CD4-positive, alpha-beta T cell (primary cell): ENCODE measurements at regions not wholly inside any gene's neighbourhood (a gene's known extent, or its start where the extent isn't known, plus 50 kb on each side); places are given as distances from the start of the nearest gene placed in this dataset.

Experiments used
- ATAC-seq: fragments of 200-7000 bp; cut with Tn5 transposase; one replicate; pipeline ENCODE4 v1.10.0; 2022; ENCODE audit warnings: mild to moderate bottlenecking; ENCODE audit not compliant: poor library complexity
- CTCF ChIA-PET: fragments of 350-600 bp; sonication (Branson Sonifier 250); formaldehyde crosslinking; loops from one replicate; lab custom pipeline; 2021; ENCODE audit warnings: antibody characterized with exemption, inconsistent platforms; lab: Charles Lee
- POLR2A ChIA-PET: fragments of 350-600 bp; sonication (Branson Sonifier 250); formaldehyde crosslinking; loops from one replicate; lab custom pipeline; 2021; ENCODE audit warnings: antibody characterized with exemption, inconsistent platforms; lab: Charles Lee
- DNase-seq, 14 experiments: peaks; one replicate each; pipeline ENCODE4 v3.0.0-alpha.2; 2013 to 2020; ENCODE audit warnings: mixed read lengths in 2 of 14
- H3K27ac ChIP-seq, 2 donors: one replicate each; pipeline versions ENCODE4 v1.5.1 to v1.7.0; 2013; ENCODE audit warnings: low read length in 2 of 2, low read depth in 1 of 2, mild to moderate bottlenecking in 1 of 2
- H3K27me3 ChIP-seq, 2 experiments: 1 replicate in 1 of 2; 2 replicates in 1 of 2; pipeline versions ENCODE4 v1.6.1 to v1.7.0; 2013; ENCODE audit warnings: low read length in 2 of 2, control low read depth in 1 of 2, mild to moderate bottlenecking in 1 of 2, moderate library complexity in 1 of 2; ENCODE audit not compliant: insufficient read depth in 2 of 2, control insufficient read depth in 1 of 2
- H3K36me3 ChIP-seq: one replicate; pipeline ENCODE4 v1.6.1; 2013; ENCODE audit warnings: low read length, control low read depth; ENCODE audit not compliant: insufficient read depth
- H3K4me1 ChIP-seq: one replicate; pipeline ENCODE4 v1.6.1; 2013; ENCODE audit warnings: low read length, control low read depth; ENCODE audit not compliant: insufficient read depth
- H3K4me3 ChIP-seq: one replicate; pipeline ENCODE4 v1.5.1; 2013; ENCODE audit warnings: mild to moderate bottlenecking, low read length, moderate library complexity
- H3K9me3 ChIP-seq, 2 experiments: 1 replicate in 1 of 2; 2 replicates in 1 of 2; pipeline versions ENCODE4 v1.6.1 to v1.7.0; 2013; ENCODE audit warnings: low read length in 2 of 2, mild to moderate bottlenecking in 2 of 2, control low read depth in 1 of 2, moderate library complexity in 1 of 2; ENCODE audit not compliant: control insufficient read depth in 1 of 2, insufficient read depth in 1 of 2
- H3K27ac Mint-ChIP-seq: one replicate; pipeline ENCODE4 v1.8.0; 2020; ENCODE audit warnings: mixed read lengths
- H3K27me3 Mint-ChIP-seq: one replicate; pipeline ENCODE4 v1.8.0; 2021; ENCODE audit warnings: mixed read lengths
- H3K36me3 Mint-ChIP-seq: one replicate; pipeline ENCODE4 v1.8.0; 2021; ENCODE audit warnings: low read depth, mixed read lengths
- H3K4me1 Mint-ChIP-seq: one replicate; pipeline ENCODE4 v1.8.0; 2021; ENCODE audit warnings: low read depth, mixed read lengths
- H3K4me3 Mint-ChIP-seq: one replicate; pipeline ENCODE4 v1.8.0; 2020; ENCODE audit warnings: mild to moderate bottlenecking, mixed read lengths
- H3K9me3 Mint-ChIP-seq: one replicate; pipeline ENCODE4 v1.8.0; 2020; ENCODE audit warnings: mixed read lengths
- intact Hi-C, 2 experiments: fragments of 100-400 bp; cut with DNase I in 1 of 2; cut with micrococcal nuclease in 1 of 2; formaldehyde crosslinking; loops; one replicate each; pipeline versions ENCODE4 v1.15.1 to v1.9.0; 2023 to 2025; cut with DNase I, micrococcal nuclease
- TF ChIP-seq, protein P1 (sequence below): fragments of 200-600 bp; IDR thresholded peaks from one replicate; pipeline ENCODE4 v1.8.0; 2022; ENCODE audit warnings: antibody characterized with exemption, mild to moderate bottlenecking

DNA sequence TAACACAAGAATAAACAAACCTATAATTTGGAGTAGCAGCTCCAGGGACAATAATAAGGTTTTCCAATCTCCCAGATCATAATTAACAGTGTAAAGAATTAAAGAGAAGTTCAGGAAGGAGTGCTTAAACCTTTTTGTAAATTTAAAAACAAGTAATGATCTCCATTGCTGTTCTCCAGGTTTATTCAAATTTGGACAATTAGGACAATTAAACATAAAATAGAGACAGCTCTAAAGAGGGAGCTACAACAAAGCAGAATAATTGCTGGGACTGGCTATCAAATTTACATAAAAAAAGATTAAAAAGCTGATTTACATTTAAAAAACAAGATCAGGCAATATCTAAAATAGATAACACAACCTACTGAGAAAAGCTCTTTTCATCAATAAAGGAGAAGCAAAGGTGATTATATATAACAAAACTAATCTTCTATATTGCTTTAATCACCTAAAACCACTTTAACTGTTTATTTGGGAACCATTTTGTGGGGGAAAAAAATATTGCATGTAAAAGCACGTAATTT, 80.1 kb upstream of the CREB1 start:
- TF ChIP-seq, protein P1, sequence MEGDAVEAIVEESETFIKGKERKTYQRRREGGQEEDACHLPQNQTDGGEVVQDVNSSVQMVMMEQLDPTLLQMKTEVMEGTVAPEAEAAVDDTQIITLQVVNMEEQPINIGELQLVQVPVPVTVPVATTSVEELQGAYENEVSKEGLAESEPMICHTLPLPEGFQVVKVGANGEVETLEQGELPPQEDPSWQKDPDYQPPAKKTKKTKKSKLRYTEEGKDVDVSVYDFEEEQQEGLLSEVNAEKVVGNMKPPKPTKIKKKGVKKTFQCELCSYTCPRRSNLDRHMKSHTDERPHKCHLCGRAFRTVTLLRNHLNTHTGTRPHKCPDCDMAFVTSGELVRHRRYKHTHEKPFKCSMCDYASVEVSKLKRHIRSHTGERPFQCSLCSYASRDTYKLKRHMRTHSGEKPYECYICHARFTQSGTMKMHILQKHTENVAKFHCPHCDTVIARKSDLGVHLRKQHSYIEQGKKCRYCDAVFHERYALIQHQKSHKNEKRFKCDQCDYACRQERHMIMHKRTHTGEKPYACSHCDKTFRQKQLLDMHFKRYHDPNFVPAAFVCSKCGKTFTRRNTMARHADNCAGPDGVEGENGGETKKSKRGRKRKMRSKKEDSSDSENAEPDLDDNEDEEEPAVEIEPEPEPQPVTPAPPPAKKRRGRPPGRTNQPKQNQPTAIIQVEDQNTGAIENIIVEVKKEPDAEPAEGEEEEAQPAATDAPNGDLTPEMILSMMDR: no peak
- intact Hi-C loops: no loop called here
- H3K36me3 Mint-ChIP-seq: no peaks in the 10 kb centered on the region
- H3K27ac ChIP-seq: no peak overlapping the region
- no peak overlapping the region for H3K27ac Mint-ChIP-seq
- H3K4me3 ChIP-seq: no peak overlapping the region
- no peaks in the 10 kb centered on the region for H3K4me1 ChIP-seq
- no peaks in the 10 kb centered on the region for H3K9me3 Mint-ChIP-seq
- no peak for ATAC-seq
- no peak overlapping the region for H3K4me3 Mint-ChIP-seq
- H3K27me3 Mint-ChIP-seq: no peaks in the 10 kb centered on the region
- no peaks in the 10 kb centered on the region for H3K27me3 ChIP-seq
- ChIA-PET POLR2A (no interaction called here), CTCF (no interaction called here)
- no peaks in the 10 kb centered on the region for H3K36me3 ChIP-seq
- no peaks in the 10 kb centered on the region for H3K4me1 Mint-ChIP-seq
- no peaks in the 10 kb centered on the region for H3K9me3 ChIP-seq
- DNase-seq: no peak

- Histone ChIP-seq H3K36me3 (no peaks in the 10 kb centered on the region), H3K27me3 (no peaks in the 10 kb centered on the region), H3K4me1 (no peaks in the 10 kb centered on the region), H3K27ac (no peak overlapping the region), H3K9me3 (no peaks in the 10 kb centered on the region), H3K4me3 (no peak overlapping the region)
- H3K36me3 Mint-ChIP-seq: no peaks in the 10 kb centered on the region
- intact Hi-C loops: no loop called here
- no peak overlapping the region for H3K27ac Mint-ChIP-seq
- POLR2A ChIA-PET: no interaction called here
- CTCF ChIA-PET: no interaction called here
- no peaks in the 10 kb centered on the region for H3K4me1 Mint-ChIP-seq
- H3K4me3 Mint-ChIP-seq: no peak overlapping the region
- DNase-seq (no peak), ATAC-seq (no peak)
- H3K27me3 Mint-ChIP-seq: no peaks in the 10 kb centered on the region
- H3K9me3 Mint-ChIP-seq: no peaks in the 10 kb centered on the region
- TF ChIP-seq, protein P1: no peak
These were observed 79.6 kb upstream of the CREB1 start for GRCh38 chr2:207450186-207450585.

- no peaks in the 10 kb centered on the region for H3K4me1 ChIP-seq
- POLR2A ChIA-PET: no interaction called here
- intact Hi-C loops: no loop called here
These were observed 71.2 kb upstream of the CREB1 start for GRCh38 chr2:207458582-207458981.

More at GRCh38 chr2:207458582-207458981, 71.2 kb upstream of the CREB1 start:
- Mint-ChIP-seq H3K27me3 (no peaks in the 10 kb centered on the region), H3K4me1 (no peaks in the 10 kb centered on the region), H3K27ac (no peak overlapping the region), H3K9me3 (no peaks in the 10 kb centered on the region), H3K4me3 (no peak overlapping the region), H3K36me3 (no peaks in the 10 kb centered on the region)
- Histone ChIP-seq H3K27me3 (no peaks in the 10 kb centered on the region), H3K9me3 (no peaks in the 10 kb centered on the region), H3K27ac (no peak overlapping the region), H3K36me3 (no peaks in the 10 kb centered on the region), H3K4me3 (no peak overlapping the region)
- CTCF ChIA-PET: no interaction called here
- TF ChIP-seq, protein P1: no peak
- ATAC-seq: no peak
- no peak for DNase-seq
